HEK293 (cell line): ENCODE measurements at regions not wholly inside any gene's neighbourhood (a gene's known extent, or its start where the extent isn't known, plus 50 kb on each side); places are given as distances from the start of the nearest gene placed in this dataset.

ENCODE experiments used
- CTCF ChIP-seq: fragments of 450-650 bp; formaldehyde crosslinking; IDR thresholded peaks from 2 replicates; pipeline ENCODE4 v1.5.1; 2016; ENCODE audit warnings: missing biosample characterization, missing genetic modification characterization
- RBAK ChIP-seq: fragments of 450-650 bp; formaldehyde crosslinking; IDR thresholded peaks from 2 replicates; pipeline ENCODE4 v1.5.1; 2016; ENCODE audit warnings: missing biosample characterization, missing genetic modification characterization
- SETDB1 ChIP-seq: IDR thresholded peaks from one replicate; pipeline ENCODE4 v1.6.1; 2017; ENCODE audit warnings: mild to moderate bottlenecking, low read length, moderate library complexity, mixed read lengths; ENCODE audit not compliant: insufficient read length
- YY1 ChIP-seq: fragments of 450-650 bp; formaldehyde crosslinking; IDR thresholded peaks from 2 replicates; pipeline ENCODE4 v1.5.1; 2018; ENCODE audit warnings: missing biosample characterization, missing genetic modification characterization
- ZBTB8A ChIP-seq: fragments of 450-650 bp; formaldehyde crosslinking; IDR thresholded peaks from 2 replicates; pipeline ENCODE4 v1.5.1; 2016; ENCODE audit warnings: missing biosample characterization, missing genetic modification characterization
- ZNF132 ChIP-seq: fragments of 450-650 bp; formaldehyde crosslinking; IDR thresholded peaks from 2 replicates; pipeline ENCODE4 v1.5.1; 2017; ENCODE audit warnings: missing biosample characterization, missing genetic modification characterization, borderline replicate concordance
- ZNF48 ChIP-seq: fragments of 450-650 bp; formaldehyde crosslinking; IDR thresholded peaks from 2 replicates; pipeline ENCODE4 v1.5.1; 2016; ENCODE audit warnings: missing biosample characterization, missing genetic modification characterization
- ZNF596 ChIP-seq: fragments of 450-650 bp; IDR thresholded peaks from 2 replicates; pipeline ENCODE4 v1.5.0; 2018; ENCODE audit warnings: missing biosample characterization, mild to moderate bottlenecking, missing genetic modification characterization, moderate library complexity

GRCh38 chr15:95260856-95261255 is 1029.5 kb downstream of the MCTP2 start:
- TF ChIP-seq YY1 (tag by site-specific recombination) (no peak), CTCF (tag by site-specific recombination) (no peak), ZNF132 (no peak), ZNF48 (tag by site-specific recombination) (no peak), ZNF596 (tag by site-specific recombination) (no peak), RBAK (tag by site-specific recombination) (no peak), SETDB1 (no peak), ZBTB8A (no peak)
